OCI-LY7 (cell line): ENCODE measurements at regions not wholly inside any gene's neighbourhood (a gene's known extent, or its start where the extent isn't known, plus 50 kb on each side); places are given as distances from the start of the nearest gene placed in this dataset.

Source experiments
- CTCF ChIP-seq: fragments of 200-600 bp; sonication (generic); conservative IDR thresholded peaks from 2 replicates; pipeline ENCODE4 v1.5.1; 2014; ENCODE audit warnings: mild to moderate bottlenecking, antibody characterized with exemption, low read length, moderate library complexity, mixed read lengths
- EZH2phosphoT487 ChIP-seq: fragments of 200-600 bp; sonication (generic); IDR thresholded peaks from 2 replicates; pipeline ENCODE4 v1.6.1; 2018; ENCODE audit warnings: low read depth, borderline replicate concordance, mild to moderate bottlenecking, mixed run types, antibody characterized with exemption, low read length, moderate library complexity, mixed read lengths

- TF ChIP-seq CTCF (no peak), EZH2phosphoT487 (no peak)
Observed at GRCh38 chr5:56606192-56606591, 209.2 kb upstream of the MAP3K1 start.
